IPS-NIHi11 (cell line): ENCODE measurements at regions not wholly inside any gene's neighbourhood (a gene's known extent, or its start where the extent isn't known, plus 50 kb on each side); places are given as distances from the start of the nearest gene placed in this dataset.
"Not testable (repeated sequence)": the region's sequence is repeated elsewhere in the genome, so short reads cannot be mapped to it uniquely, and the experiment has no call there.

Source experiments
- DNase-seq: peaks from one replicate; pipeline ENCODE4 v3.0.0; 2012; ENCODE audit warnings: mixed read lengths, low spot score

- no peak for DNase-seq
Observed at GRCh38 chr11:38153985-38154384, 1555.9 kb upstream of the RAG2 start.

GRCh38 chr11:38143852-38144251, 1545.8 kb upstream of the RAG2 start:
- DNase-seq: no peak

GRCh38 chr11:38138972-38139371, 1540.9 kb upstream of the RAG2 start:
- DNase-seq: no peak

- DNase-seq: no peak
Observed at GRCh38 chr11:38136887-38137286, 1538.9 kb upstream of the RAG2 start.

- DNase-seq: no peak
Observed at GRCh38 chr11:38131535-38131934, 1533.5 kb upstream of the RAG2 start.

- DNase-seq: no peak
Observed at GRCh38 chr11:38130976-38131375, 1532.9 kb upstream of the RAG2 start.

- DNase-seq: no peak
Observed at GRCh38 chr11:38130514-38130913, 1532.5 kb upstream of the RAG2 start.

DNA sequence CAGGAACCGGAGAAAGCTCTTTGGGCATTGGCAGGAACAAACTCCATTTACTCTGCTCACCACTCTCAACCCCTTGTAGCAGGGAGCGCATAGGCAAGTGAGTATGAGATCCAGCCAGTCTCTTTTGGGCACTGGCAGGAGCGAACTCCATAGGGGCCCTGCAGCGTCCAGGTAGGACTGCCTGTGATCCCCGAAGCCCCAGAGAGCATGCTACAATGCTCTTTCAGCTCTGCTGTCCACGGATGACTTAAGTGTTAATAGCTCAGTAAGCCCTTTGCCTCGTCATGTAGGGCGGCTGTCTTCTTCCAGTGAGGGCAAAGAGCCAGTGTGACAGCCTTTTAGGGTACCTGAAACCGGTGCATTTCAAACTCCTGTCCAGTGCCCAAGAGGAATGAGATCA, 1525.6 kb upstream of the RAG2 start:
- DNase-seq: no peak

GRCh38 chr11:38116616-38117015, 1518.6 kb upstream of the RAG2 start:
- not testable (repeated sequence) for DNase-seq

- not testable (repeated sequence) for DNase-seq
Observed at GRCh38 chr11:38115381-38115780, 1517.3 kb upstream of the RAG2 start.

GRCh38 chr11:38100836-38101462, 1502.9 kb upstream of the RAG2 start:
- no peak for DNase-seq

- DNase-seq: no peak
Observed at GRCh38 chr11:38095268-38095667, 1497.2 kb upstream of the RAG2 start.

DNA sequence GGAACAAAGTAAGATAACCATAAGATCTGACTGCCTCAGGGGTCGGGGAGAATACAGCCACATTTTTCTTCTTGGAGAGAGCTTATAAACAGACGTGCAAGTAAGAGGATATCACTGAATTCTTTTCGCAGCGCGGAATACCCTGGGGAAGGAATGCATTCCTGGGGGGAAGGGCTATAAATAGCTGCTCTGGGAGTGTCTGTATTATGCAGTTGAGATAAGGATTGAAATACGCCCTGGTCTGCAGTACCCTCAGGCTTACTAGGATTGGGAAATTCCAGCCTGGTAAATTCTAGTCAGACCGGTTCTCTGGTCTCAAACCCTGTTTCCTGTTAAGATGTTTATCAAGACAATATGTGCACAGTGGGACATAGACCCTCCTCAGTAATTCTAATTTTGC, 1491.7 kb upstream of the RAG2 start:
- no peak for DNase-seq

DNA sequence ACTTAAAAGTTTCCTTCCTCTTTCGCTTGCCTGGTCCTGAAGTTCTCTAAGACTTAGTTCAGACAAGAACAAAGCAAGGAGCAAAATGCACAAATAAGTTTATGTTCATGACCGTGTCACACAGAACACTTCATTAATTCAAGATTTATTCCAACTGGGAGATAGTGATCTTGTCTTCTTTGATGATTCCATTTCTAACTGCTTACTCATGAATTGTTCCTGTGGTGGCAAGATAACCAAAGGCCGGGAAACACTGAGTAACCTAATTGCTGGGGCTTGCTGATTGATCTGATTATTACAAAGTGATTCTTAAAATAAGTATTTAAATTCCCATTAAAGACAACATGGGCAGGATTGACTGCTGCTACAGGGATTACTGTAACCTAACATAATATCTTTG, 1462.9 kb upstream of the RAG2 start:
- no peak for DNase-seq

DNA sequence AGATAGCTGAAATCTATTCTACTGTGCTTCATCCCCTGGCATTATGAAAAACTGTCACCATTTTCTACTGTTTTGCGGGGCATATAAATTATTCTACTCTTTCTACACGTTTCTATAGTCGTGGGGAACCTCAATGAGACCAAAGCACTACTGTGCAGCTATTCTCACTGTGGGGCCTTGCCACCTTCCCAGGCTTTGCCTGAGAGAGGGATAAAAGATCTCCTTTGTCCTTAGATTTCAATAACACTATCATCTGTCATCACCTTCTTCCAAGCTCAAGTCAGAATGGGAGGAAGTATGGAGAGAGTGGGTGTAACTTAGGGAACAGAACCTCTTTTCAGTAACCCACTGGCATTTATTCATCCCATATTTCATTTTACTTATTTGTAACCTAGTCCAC, 1462.1 kb upstream of the RAG2 start:
- no peak for DNase-seq

GRCh38 chr11:38046571-38047135, 1448.6 kb upstream of the RAG2 start:
- DNase-seq: no peak

DNA sequence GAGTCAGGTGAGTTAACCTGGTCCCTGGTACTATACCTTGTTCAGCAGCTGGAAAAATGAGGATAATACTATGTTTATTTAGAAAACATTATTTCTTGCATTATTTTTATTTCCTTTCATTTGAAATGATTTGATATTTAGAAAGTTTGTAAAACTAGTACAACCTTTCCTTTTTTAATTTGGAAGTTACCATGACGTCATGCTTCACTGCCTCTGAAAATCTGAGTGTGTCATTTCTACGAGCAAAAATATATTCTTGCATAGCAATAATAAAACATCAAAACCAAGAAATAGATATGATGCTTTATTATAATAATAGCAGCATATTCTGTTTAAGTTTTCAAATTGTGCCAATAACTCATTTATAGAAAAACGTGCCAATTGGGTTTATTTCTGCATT, 1445.0 kb upstream of the RAG2 start:
- no peak for DNase-seq

DNA sequence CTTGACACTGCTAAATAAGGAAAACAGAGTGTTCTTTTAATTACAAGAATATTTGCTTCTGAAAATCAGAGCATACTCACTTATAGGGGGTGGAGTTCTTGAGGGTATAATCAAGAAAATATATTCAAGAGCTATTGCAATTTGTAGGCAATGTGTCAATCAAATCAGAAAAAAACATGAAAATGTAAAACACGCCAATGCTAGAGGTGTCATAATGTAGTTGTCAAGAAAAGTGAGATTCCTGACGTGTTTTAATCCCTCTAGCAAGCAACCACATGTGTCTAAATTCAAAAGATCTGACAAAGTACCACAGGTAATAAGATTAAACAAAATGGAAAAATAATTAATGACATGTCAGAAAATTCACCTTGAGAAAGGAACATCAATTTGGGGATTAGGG, 1440.7 kb upstream of the RAG2 start:
- no peak for DNase-seq

DNA sequence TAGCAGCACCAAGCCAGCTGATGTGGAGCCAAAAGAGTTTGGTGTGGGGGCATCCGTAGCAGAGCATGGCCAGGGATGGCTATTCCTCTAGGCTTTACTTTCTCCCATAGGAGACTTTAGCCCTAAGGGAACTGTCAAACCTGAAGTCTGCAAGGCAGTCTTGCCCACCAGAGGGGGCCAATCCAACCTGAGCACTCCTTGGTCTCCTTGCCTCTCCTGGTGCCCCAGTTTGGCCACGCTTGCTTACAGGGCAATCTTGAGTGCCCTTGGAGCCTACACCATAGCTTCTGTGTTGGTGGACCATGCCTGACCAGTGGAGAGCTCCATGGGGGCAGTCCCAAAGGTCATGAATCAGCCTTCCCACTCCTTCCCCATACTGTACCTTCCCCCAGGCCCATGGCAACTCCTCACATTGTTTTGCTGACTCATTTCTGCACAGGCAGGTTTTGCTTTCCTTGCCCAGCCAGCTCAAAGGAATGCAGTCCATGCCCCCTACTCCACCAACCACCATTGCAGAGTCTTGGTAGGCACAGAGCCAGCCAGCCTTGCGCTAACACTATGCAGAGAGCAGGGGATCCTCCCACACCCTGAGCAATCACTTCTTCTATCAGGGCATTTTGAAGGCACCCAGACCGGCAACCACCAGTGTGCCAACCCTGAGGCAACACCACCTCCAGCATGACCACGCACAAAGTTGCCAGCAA, 1421.2 kb upstream of the RAG2 start:
- peak; percentile 22 for DNase-seq

DNA sequence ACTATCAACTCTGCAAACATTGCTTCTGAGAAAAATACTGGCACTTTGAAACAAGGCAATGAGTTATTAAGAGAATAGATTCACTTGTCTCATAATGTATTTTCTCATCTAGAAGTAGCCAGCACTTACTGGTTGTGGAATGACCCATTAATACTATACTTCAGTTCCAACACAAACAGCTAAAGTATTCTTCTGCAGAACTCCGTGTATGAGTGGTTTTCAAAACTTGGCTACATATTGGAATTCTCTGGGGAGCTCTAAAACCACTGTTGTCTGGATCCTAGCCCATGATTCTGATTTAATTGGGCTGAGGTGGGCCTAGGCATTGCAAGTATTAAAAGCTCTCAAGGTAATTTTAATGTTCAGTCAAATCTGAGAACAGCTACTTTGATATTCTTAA, 1416.4 kb upstream of the RAG2 start:
- DNase-seq: no peak

- no peak for DNase-seq
Observed at GRCh38 chr11:38013157-38013556, 1415.1 kb upstream of the RAG2 start.

DNA sequence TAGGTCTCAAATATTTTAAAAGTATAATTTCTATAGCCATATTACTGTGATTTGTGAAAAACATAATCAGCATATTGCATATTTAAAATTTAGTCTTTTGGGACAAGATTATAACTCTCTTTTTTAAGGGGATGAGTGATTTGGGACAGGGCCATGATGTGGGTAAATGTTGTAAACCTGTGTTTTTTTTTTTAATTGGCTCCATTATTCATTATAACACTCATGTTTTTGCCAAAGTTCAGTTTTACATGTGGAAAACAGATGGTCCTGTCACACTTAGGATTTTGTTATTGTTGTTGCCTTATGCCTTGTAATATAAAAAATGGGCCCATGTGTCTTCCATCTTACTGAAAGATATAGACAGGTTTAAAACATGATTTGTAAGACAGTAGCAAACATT, 1413.5 kb upstream of the RAG2 start:
- DNase-seq: no peak

GRCh38 chr11:38009932-38010331, 1411.9 kb upstream of the RAG2 start:
- no peak for DNase-seq

DNA sequence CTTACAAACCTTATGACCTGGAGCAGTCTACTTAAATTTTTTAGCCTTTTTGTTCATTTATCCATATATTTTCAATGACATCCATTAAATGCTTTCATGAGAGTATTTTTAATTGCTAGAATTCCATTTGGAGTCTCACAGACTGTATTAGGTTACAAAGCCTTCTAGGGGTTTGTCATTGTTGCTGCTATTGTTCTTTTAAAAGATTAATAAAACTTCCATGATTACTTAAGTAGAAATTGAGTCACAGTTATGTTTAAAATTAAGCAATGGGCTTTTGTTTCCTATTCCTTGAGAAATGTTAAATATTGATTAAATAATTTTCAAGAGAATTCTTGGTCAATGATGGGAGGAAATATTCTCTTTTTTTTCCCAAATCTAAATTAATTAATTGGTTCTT, 1408.4 kb upstream of the RAG2 start:
- DNase-seq: no peak
